Neuronal stem cell (in vitro differentiated cells): ENCODE measurements at regions not wholly inside any gene's neighbourhood (a gene's known extent, or its start where the extent isn't known, plus 50 kb on each side); places are given as distances from the start of the nearest gene placed in this dataset.

ENCODE experiments used
- DNase-seq: peaks from one replicate; pipeline ENCODE4 v3.0.0-alpha.2; 2013; ENCODE audit warnings: low spot score
- H2AFZ ChIP-seq: one replicate; pipeline ENCODE4 v1.6.1; 2013; ENCODE audit warnings: mild to moderate bottlenecking, low read length, inconsistent platforms
- H2AK5ac ChIP-seq: 2 replicates; pipeline ENCODE4 v1.6.1; 2013; ENCODE audit warnings: low read depth, mild to moderate bottlenecking, inconsistent platforms, low read length, moderate library complexity, mixed read lengths
- H2BK120ac ChIP-seq: 2 replicates; pipeline ENCODE4 v1.6.1; 2013; ENCODE audit warnings: low read depth, mild to moderate bottlenecking, inconsistent platforms, low read length, moderate library complexity, mixed read lengths
- H2BK12ac ChIP-seq: one replicate; pipeline ENCODE4 v1.6.1; 2013; ENCODE audit warnings: low read length, inconsistent platforms
- H2BK15ac ChIP-seq: 2 replicates; pipeline ENCODE4 v1.6.1; 2013; ENCODE audit warnings: mild to moderate bottlenecking, low read length, inconsistent platforms, mixed read lengths
- H2BK5ac ChIP-seq: one replicate; pipeline ENCODE4 v1.6.1; 2013; ENCODE audit warnings: inconsistent platforms, mild to moderate bottlenecking, low read length, moderate library complexity
- H3K14ac ChIP-seq: one replicate; pipeline ENCODE4 v1.6.1; 2013; ENCODE audit warnings: low read length, inconsistent platforms
- H3K18ac ChIP-seq: 2 replicates; pipeline ENCODE4 v1.6.1; 2013; ENCODE audit warnings: low read length, inconsistent platforms
- H3K23ac ChIP-seq: 2 replicates; pipeline ENCODE4 v1.6.1; 2013; ENCODE audit warnings: low read depth, mild to moderate bottlenecking, mixed read lengths, low read length, inconsistent platforms; ENCODE audit not compliant: poor library complexity
- H3K27ac ChIP-seq: replicated peaks from 3 replicates; pipeline ENCODE4 v1.5.1; 2013; ENCODE audit warnings: low read length, inconsistent platforms
- H3K27me3 ChIP-seq, 3 experiments: 2 replicates each; pipeline ENCODE4 v1.6.1; 2013; ENCODE audit warnings: low read length in 3 of 3, mild to moderate bottlenecking in 2 of 3, inconsistent platforms in 1 of 3, low read depth in 1 of 3, mixed read lengths in 1 of 3, moderate library complexity in 1 of 3; ENCODE audit not compliant: control insufficient read depth in 3 of 3, insufficient read depth in 3 of 3
- H3K36me3 ChIP-seq, 2 donors: replicated peaks in 1 of 2; 2 replicates each; pipeline ENCODE4 v1.6.1; 2013; ENCODE audit warnings: low read length in 2 of 2; ENCODE audit not compliant: control insufficient read depth in 2 of 2, insufficient read depth in 2 of 2
- H3K4ac ChIP-seq: 2 replicates; pipeline ENCODE4 v1.6.1; 2013; ENCODE audit warnings: inconsistent platforms, mild to moderate bottlenecking, low read length, moderate library complexity
- H3K4me1 ChIP-seq, 2 donors: 1 replicate in 1 of 2; 2 replicates in 1 of 2; pipeline ENCODE4 v1.6.1; 2013; ENCODE audit warnings: low read length in 2 of 2, low read depth in 1 of 2; ENCODE audit not compliant: control insufficient read depth in 2 of 2, insufficient read depth in 1 of 2
- H3K4me2 ChIP-seq: one replicate; pipeline ENCODE4 v1.6.1; 2013; ENCODE audit warnings: mild to moderate bottlenecking, low read length, inconsistent platforms; ENCODE audit not compliant: insufficient read depth, poor library complexity, severe bottlenecking
- H3K4me3 ChIP-seq, 2 donors: 2 replicates each; pipeline ENCODE4 v1.5.1; 2013; ENCODE audit warnings: low read length in 2 of 2, mild to moderate bottlenecking in 2 of 2, inconsistent platforms in 1 of 2, moderate library complexity in 1 of 2
- H3K79me1 ChIP-seq: one replicate; pipeline ENCODE4 v1.6.1; 2013; ENCODE audit warnings: low read depth, mild to moderate bottlenecking, inconsistent platforms, low read length, moderate library complexity
- H3K9ac ChIP-seq: one replicate; pipeline ENCODE4 v1.6.1; 2013; ENCODE audit warnings: mild to moderate bottlenecking, low read depth, low read length, inconsistent platforms; ENCODE audit not compliant: poor library complexity
- H3K9me3 ChIP-seq, 2 donors: replicated peaks in 1 of 2; 2 replicates each; pipeline versions ENCODE3 to v1.6.1; 2013; ENCODE audit warnings: low read length in 2 of 2, mild to moderate bottlenecking in 2 of 2, inconsistent platforms in 1 of 2, low read depth in 1 of 2, mixed read lengths in 1 of 2, moderate library complexity in 1 of 2; ENCODE audit not compliant: control insufficient read depth in 2 of 2, insufficient read depth in 1 of 2
- H4K8ac ChIP-seq: one replicate; pipeline ENCODE4 v1.6.1; 2013; ENCODE audit warnings: low read depth, mild to moderate bottlenecking, inconsistent platforms, low read length, moderate library complexity
- H4K91ac ChIP-seq: one replicate; pipeline ENCODE4 v1.6.1; 2013; ENCODE audit warnings: low read length, low read depth, mild to moderate bottlenecking, inconsistent platforms; ENCODE audit not compliant: poor library complexity
- WGBS, 2 donors: extraction: QIAGEN DNeasy Blood & Tissue Kit; methylation state at CpG; one replicate each; pipeline ENCODE4 v1.1.7; 2013; ENCODE audit warnings: missing lambda C conversion rate in 2 of 2, mixed read lengths in 1 of 2; ENCODE audit not compliant: insufficient read length in 2 of 2, insufficient replicate concordance in 1 of 2; ENCODE audit errors: extremely low coverage in 2 of 2; 5-methylcytosine and 5-hydroxymethylcytosine counted together

DNA sequence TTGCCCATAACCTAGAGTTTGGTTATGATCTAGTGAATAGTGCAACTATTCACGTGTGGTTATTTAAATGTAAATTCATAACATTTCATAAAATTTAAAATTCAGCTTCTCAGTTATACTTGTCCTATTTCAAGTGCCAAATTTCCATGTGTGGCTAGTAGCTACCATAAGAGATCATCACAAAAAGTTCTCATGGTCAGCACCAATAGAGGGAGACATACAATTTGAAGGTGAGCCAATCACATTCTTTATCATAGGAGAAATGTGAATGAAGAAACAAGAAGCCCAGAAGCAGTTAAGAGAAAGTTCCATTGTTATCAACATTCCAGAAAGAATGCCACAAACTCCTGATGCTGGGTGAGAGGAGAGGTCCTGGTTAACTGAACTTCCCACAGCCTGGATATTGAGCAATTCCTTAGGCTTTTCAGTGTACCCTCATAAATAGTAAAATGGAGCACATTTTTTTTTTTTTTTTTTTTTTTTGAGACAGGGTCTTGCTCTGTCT lies 892.9 kb upstream of the USP15 start:
- Histone ChIP-seq H4K8ac (no peak overlapping the region), H3K4me3 (no peak overlapping the region), H2BK12ac (no peak overlapping the region), H3K79me1 (no peaks in the 10 kb centered on the region), H3K27me3 (no peaks in the 10 kb centered on the region), H2BK5ac (no peak overlapping the region), H3K23ac (no peak overlapping the region), H2BK120ac (no peak overlapping the region), H3K36me3 (no peaks in the 10 kb centered on the region), H2AK5ac (no peak overlapping the region), H4K91ac (no peak overlapping the region), H3K14ac (no peak overlapping the region), H3K18ac (no peak overlapping the region), H3K4me2 (no peak overlapping the region), H3K4me1 (no peaks in the 10 kb centered on the region), H3K4ac (no peak overlapping the region), H2BK15ac (no peak overlapping the region), H3K9me3 (no peaks in the 10 kb centered on the region), H3K9ac (no peak overlapping the region), H2AFZ (no peak overlapping the region), H3K27ac (no peak overlapping the region)
- no peak for DNase-seq
- no CpG with 5 or more reads among the region's 1 CpG for WGBS, 2 donors

DNA sequence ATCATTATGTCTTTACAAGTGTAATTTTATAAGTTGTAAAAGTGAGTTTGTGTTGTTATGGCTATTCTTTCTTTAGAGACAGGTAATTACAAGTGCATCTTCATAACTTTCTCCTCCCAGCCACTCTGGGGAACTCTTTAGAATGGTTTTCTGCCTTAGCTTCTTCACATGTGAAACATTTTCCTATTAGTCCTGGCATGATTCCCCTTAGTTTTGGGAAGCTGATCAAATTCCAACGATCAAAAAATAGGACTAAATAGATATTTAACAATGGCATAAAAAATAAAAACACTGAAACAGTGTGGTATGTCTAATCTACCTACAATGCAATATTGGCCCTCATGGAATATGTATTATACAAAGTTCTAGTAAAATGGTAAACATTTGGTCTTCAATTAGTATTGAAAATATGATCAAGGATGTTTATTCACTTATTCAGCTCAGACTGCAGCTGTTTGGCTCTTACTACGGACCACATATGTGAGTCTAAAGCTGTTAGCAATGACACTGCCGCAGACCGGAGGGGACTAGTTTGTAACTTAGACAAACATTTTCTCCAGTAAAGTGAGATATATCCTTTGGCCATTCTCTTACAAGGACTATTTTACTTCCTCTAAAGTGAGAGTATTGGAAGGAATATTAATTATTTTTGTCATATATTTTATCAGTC lies 890.8 kb upstream of the USP15 start:
- Histone ChIP-seq H3K18ac (no peak overlapping the region), H4K8ac (no peak overlapping the region), H4K91ac (no peak overlapping the region), H2AK5ac (no peak overlapping the region), H3K79me1 (no peaks in the 10 kb centered on the region), H3K27ac (no peak overlapping the region), H2BK5ac (no peak overlapping the region), H3K4me1 (no peaks in the 10 kb centered on the region), H2BK120ac (no peak overlapping the region), H3K9me3 (no peaks in the 10 kb centered on the region), H3K4ac (no peak overlapping the region), H2BK12ac (no peak overlapping the region), H3K36me3 (no peaks in the 10 kb centered on the region), H2BK15ac (no peak overlapping the region), H3K4me3 (no peak overlapping the region), H2AFZ (no peak overlapping the region), H3K9ac (no peak overlapping the region), H3K27me3 (no peaks in the 10 kb centered on the region), H3K14ac (no peak overlapping the region), H3K4me2 (no peak overlapping the region), H3K23ac (no peak overlapping the region)
- DNase-seq, result no peak
- no CpG with 5 or more reads among the region's 4 CpGs for WGBS, 2 donors

DNA sequence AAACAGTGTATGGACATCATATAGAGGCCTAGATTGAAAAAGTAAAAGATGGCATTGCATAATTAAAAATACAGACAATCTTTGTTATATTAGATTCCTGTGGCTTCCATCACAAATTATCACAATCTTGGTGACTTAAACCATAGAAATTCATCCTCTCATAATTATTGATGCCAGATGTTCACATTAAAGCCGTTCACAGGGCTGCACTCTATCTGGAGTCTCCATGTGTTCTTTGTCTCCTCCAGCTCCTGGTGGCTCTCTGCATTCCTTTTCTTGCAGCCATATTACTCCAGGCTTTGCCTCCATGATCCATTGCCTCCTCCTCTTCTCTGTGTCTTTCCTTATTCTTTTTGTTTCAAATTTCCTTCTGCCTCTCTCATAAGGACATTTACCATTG lies 875.7 kb upstream of the USP15 start:
- no peak overlapping the region for H4K91ac ChIP-seq
- no CpG with 5 or more reads among the region's 1 CpG for WGBS, 2 donors
- DNase-seq, result no peak

DNA sequence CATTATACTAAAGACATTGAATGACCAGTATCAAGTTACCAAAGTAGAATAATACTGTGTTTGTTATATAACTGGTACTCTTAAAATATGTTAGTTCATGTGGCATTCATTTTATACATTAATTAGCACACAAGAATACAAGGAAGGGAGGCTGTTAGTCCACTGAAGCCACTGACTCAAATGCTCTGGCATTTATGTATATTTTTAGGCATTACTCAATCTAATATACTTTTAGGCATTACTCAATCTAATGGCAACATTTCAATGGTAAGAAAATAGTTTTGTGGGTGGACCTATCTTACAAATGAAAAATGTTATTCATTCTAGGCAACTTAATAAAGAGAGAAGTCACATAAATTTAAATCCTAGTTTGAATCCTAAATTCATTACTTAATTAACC lies 874.4 kb upstream of the USP15 start:
- H3K4me3 ChIP-seq, result no peak overlapping the region
- no peak overlapping the region for H2AK5ac ChIP-seq
- no peaks in the 10 kb centered on the region for H3K79me1 ChIP-seq
- no peak overlapping the region for H2BK120ac ChIP-seq
- no peak overlapping the region for H3K14ac ChIP-seq
- no peak overlapping the region for H3K4ac ChIP-seq
- no peak for DNase-seq
- H3K4me2 ChIP-seq, result no peak overlapping the region
- H2BK15ac ChIP-seq, result no peak overlapping the region
- H3K27me3 ChIP-seq, result no peaks in the 10 kb centered on the region
- H3K36me3 ChIP-seq, result no peaks in the 10 kb centered on the region
- H4K8ac ChIP-seq, result no peak overlapping the region
- peaks cover 0 to 2% of the 10 kb centered on the region in 2 donors for H3K9me3 ChIP-seq
- H4K91ac ChIP-seq, result no peak overlapping the region
- no peak overlapping the region for H3K9ac ChIP-seq
- no peak overlapping the region for H2AFZ ChIP-seq
- no peak overlapping the region for H2BK12ac ChIP-seq
- H3K4me1 ChIP-seq, result no peaks in the 10 kb centered on the region
- no peak overlapping the region for H3K23ac ChIP-seq
- H3K27ac ChIP-seq, result no peak overlapping the region
- no peak overlapping the region for H2BK5ac ChIP-seq
- H3K18ac ChIP-seq, result no peak overlapping the region

More for the DNA sequence above, 875.7 kb upstream of the USP15 start:
- H3K4ac ChIP-seq, result no peak overlapping the region
- no peak overlapping the region for H2BK12ac ChIP-seq
- H3K36me3 ChIP-seq, result no peaks in the 10 kb centered on the region
- H3K18ac ChIP-seq, result no peak overlapping the region
- H2AFZ ChIP-seq, result no peak overlapping the region
- H4K8ac ChIP-seq, result no peak overlapping the region
- no peak overlapping the region for H2BK120ac ChIP-seq
- H3K14ac ChIP-seq, result no peak overlapping the region
- peaks cover 0 to 2% of the 10 kb centered on the region in 2 donors for H3K9me3 ChIP-seq
- no peak overlapping the region for H2BK15ac ChIP-seq
- no peak overlapping the region for H3K4me3 ChIP-seq
- H3K23ac ChIP-seq, result no peak overlapping the region
- no peak overlapping the region for H3K9ac ChIP-seq
- H2BK5ac ChIP-seq, result no peak overlapping the region
- H3K4me2 ChIP-seq, result no peak overlapping the region
- H3K4me1 ChIP-seq, result no peaks in the 10 kb centered on the region
- no peaks in the 10 kb centered on the region for H3K27me3 ChIP-seq
- no peak overlapping the region for H3K27ac ChIP-seq
- H2AK5ac ChIP-seq, result no peak overlapping the region
- no peaks in the 10 kb centered on the region for H3K79me1 ChIP-seq
